Brain pericyte (primary cell): ENCODE measurements at regions not wholly inside any gene's neighbourhood (a gene's known extent, or its start where the extent isn't known, plus 50 kb on each side); places are given as distances from the start of the nearest gene placed in this dataset.
A peak's percentile ranks its signal among the peaks of the same experiment; 100 is the strongest.
"Not testable (repeated sequence)": the region's sequence is repeated elsewhere in the genome, so short reads cannot be mapped to it uniquely, and the experiment has no call there.

ENCODE experiments used
- DNase-seq: peaks from one replicate; pipeline ENCODE4 v3.0.0-alpha.2; 2012; ENCODE audit warnings: low read depth, low spot score

GRCh38 chr7:155955367-155955635 lies 143.0 kb upstream of the SHH start:
- no peak for DNase-seq

GRCh38 chr7:155954550-155955366 lies 142.5 kb upstream of the SHH start:
- no peak for DNase-seq

DNA sequence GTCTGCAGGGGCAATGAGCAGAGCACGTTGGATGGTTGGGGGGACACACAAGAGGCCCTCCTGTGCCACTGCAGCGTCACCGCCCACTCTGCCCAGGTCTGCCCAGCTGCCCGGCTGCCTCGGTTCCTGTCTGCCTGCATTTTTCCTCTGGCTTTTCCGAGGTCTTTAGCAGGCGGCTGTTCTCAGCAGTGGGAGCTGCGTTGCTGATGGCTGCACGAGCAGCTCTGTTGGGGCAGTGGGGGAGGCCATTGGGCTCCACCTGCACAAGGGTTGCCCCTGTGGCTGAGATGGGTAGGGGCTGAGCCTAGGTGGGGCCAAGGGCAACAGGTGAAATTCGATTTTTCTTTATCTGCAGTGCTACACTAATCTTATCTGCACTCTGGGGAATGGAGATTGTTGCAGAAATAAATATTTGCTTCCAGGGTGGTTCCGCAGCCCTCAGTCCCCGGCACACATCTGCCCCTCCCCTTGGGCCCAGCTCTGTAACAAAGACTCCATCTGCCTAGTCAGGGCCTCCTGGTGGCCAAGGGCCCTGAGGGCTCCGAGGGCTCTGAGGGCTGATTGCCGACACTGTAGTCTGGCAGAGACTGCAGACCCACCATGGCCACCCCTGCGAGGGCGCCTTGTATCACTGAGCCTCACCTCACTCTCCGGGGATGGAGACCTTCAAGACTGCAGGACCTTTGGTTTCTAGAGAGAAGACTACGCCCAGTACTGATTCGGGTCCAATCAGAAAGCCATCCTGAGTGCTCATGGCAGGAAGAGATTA lies 141.7 kb upstream of the SHH start:
- DNase-seq: no peak

GRCh38 chr7:155953501-155953778 lies 141.2 kb upstream of the SHH start:
- no peak for DNase-seq

DNA sequence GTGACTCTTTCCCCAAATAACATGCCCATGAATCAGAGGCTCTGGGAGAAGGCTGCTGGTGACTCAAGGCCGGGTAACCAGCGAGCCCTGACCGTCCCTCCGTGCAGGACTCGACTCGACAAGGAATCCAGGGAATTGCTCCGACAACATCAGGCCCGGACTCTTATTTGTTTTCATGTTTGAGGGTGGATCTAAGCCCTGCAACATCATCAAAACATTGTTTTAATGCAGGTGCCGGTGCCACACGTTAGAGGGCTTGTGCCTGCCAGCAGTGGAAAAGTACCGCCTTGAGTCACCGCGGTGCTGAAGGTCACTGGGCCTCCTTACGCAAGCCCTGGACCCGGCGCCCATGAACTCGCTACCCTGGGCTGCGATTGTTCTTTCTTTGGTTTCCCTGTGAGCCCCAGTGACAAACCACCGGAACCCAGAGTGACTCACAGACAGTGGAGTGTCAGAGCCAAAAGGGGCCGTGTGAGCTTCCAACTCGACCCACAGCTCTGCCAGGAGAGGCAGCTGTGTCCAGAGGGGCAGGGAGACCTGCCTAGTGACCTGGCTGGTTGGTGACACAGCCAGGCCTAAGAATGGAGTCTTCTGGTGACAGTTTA lies 139.4 kb upstream of the SHH start:
- DNase-seq: peak; percentile 56

DNA sequence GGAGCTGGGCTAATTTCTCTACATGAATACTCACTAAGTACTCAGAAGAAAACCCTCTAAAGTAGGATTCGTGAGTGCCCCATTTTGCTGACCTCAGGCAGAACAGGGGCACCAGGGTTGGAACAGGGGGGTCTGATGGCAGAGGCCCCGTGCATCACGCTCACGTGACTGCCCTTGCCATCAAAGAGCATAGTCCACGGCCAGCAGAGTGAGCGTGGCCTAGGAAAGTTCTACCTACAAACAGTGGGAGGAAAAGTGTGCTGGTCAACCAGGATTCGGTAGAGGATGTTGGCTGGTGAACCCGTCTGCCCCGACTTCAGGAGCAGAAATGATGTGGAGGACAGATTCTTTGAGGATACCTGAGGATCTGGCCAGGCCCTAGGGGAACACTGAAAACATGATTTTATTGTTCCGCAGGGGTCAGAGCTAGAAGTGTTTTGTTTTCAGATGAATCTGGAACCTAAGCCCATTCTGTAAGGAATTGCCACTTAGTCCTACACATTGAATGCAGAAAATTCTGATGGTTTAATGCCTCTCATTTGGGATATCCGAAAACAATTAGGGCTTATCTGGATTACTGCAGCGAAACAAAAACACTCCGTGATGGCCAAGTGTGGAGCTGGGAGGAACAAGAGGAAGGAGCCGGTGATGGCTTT lies 138.8 kb upstream of the SHH start:
- DNase-seq: no peak

DNA sequence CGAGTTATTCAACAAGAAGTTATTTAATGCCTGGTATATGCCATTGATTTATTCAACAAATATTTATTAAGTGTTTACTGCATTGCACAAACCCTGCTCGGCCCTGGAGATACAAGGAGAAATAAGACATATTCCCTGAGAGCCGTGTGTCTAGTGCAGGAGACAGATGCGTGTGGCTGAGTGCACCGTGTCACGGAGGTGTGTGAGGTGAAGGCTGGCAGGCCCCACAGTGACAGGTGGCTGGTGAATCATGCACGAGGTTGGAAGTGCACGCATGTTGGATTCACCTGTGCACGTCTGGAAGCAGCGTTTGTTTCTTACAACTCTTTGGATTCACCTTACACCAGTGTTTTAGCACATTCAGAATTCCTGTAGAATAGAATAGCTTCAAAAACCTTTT lies 136.6 kb upstream of the SHH start:
- no peak for DNase-seq

DNA sequence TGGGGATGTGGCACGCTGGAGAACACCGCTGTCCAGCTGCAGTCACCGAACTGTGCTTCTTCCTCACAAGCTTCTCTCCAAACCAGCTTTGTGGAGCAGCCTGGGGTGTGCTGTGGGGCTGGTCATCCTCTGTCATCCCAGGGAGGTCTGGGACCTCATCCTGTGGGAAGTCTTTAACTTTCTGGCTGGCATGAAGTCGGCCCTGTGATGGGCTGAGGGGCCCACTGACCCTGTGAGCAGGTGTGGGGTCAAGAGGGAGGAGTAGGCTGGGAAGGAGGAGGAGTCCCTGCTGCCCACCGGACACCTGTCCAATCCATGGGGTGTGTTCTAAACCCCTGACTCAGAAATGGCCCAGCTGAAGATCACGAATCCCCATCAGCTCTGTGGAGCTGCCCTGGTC lies 136.2 kb upstream of the SHH start:
- DNase-seq: no peak

- DNase-seq: no peak
Measured at GRCh38 chr7:155947051-155947450, 134.8 kb upstream of the SHH start.

DNA sequence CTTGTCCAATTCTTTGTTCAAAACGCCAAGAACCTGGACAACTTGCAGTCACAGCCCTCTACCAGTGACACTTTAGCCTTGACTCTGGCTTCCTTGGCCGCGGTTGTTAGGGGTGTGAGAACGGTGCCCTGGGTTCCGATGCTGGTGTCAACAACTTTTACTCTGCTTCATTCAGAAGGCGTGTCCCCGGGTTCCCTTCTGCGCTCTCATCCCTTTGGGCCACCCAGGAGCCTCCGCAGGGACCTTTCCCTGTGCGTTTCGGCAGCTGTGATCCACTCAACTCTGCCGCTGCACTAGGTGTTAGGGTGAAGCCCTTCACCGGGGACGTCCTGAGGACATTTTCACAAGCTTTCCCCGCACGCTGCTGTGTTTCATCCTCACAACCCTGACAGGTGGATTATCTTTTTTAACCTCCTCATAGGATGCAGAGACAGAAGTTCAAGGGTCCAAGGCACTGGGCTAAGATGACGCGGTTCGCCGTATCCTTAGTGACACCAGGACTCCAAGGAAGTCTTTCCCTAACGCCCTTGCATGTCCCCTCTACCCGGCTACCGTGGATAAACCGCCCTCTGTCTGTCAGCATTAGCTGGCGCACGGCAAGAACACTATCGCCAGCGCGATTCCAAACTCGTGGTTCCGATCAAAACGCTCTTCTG lies 133.5 kb upstream of the SHH start:
- DNase-seq: no peak

GRCh38 chr7:155944901-155945300 lies 132.6 kb upstream of the SHH start:
- DNase-seq: no peak

DNA sequence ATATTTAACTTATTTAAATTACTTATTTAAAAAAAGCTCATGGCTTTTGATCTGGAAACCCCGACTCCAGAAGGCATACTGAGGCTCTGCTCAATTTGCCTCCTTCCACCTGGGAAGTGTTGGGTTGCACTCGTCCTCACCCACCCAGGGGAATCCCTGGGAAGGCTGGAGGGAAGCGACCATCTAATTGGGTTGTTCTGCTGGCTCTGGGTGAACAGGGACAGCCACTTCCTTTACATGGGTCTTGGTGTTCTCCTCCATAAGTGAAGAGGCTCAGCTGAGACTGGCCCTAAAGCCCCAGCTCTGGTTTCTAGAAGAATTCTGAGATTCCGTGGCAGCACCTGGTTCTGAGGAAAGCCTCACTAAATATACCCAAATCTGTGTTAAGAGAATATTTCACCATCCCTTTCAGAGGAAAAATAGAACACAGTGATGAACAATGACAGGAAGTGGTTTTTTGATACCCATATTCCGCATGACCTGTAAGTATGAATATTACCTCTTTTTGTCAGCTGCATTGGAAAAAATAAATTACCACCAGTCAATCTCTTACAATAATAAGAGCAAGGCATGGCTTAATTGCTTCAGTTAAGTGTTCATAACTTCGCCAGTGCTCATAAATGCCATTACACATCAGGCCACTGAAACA lies 131.1 kb upstream of the SHH start:
- DNase-seq: no peak

DNA sequence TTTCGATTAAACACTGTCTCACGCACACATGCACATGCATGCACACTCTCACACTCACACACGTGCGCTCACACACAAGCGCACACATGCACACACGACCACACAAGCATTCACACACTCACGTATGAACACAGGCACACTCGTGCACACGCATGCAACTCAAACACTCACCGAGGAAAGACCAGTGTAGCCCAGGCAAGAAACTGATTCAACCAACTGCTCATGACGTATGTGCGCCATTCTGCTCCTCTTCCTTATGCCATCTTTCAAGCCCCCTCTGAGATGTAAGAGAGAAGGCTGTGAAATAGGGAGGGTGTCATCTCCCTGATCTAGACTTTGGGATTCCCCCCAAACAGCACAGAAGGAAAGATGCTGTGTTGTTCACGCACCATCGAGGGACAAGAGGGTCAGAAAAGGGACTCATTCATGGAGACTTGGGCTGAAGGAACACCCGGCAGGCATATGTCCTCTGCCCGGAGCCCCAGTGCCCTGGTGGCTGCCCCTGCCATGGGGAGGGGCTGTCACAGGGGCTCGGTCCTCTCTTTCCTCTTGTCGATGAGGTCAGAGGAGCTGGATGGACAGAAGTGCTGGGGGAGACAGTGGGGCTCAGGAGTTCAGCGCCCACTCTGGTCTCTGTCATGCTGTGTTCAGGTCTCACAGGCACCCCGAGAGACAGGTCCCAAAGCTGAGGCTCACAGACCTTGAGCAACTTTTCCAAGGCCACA lies 130.1 kb upstream of the SHH start:
- DNase-seq: no peak

- DNase-seq: no peak
Measured at GRCh38 chr7:155941688-155942087, 129.4 kb upstream of the SHH start.

GRCh38 chr7:155939350-155939749 lies 127.1 kb upstream of the SHH start:
- no peak for DNase-seq

- no peak for DNase-seq
Measured at GRCh38 chr7:155938129-155938528, 125.9 kb upstream of the SHH start.

- no peak for DNase-seq
Measured at GRCh38 chr7:155935726-155936125, 123.5 kb upstream of the SHH start.

- no peak for DNase-seq
Measured at GRCh38 chr7:155935005-155935557, 122.8 kb upstream of the SHH start.

GRCh38 chr7:155932324-155932723 lies 120.1 kb upstream of the SHH start:
- DNase-seq: not testable (repeated sequence)

GRCh38 chr7:155931396-155932085 lies 119.3 kb upstream of the SHH start:
- no peak for DNase-seq
